ENCODE measurements at regions not wholly inside any gene's neighbourhood (a gene's known extent, or its start where the extent isn't known, plus 50 kb on each side); places are given as distances from the start of the nearest gene placed in this dataset.

DNA sequence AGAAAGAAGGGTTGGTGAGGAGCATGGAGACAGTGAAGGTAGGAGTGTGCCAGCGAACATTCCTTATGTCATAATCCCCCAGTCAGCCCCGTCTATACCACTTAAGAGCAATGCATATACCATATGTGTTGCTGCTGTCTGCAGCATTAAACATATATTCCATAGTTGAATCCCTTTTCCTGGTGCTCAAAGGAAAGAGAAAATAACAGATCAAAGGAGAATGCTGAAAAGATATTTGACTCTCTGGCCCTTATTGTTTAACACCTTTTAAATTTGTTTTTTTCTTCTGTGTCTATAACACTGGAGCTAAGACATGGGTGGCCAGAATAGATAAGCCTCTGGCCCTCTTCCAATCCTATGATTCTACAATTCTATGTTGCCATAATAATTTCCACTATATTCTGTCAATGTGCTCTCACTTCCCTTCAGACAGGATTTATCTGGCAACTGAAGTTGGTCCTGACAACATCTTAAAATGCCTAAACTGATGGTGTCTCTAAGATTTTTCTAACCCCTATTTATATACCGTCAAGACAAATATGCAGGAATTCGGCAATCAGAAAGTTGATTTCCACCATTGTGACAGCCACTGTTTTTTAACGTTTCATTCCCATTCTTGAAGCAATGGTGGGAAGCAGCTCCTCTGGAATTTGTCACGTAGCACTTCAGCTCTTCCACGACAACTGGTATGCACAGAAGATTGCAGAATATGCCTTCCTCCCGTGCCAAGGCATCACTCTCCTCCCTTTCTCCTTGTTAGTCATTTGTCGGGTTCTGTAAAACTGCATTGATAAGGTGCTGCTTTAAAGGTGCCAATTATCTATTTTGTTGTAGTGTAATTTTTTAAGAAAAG, 204.7 kb downstream of the BCAT1 start (continued):
- TF ChIP-seq, protein P1, sequence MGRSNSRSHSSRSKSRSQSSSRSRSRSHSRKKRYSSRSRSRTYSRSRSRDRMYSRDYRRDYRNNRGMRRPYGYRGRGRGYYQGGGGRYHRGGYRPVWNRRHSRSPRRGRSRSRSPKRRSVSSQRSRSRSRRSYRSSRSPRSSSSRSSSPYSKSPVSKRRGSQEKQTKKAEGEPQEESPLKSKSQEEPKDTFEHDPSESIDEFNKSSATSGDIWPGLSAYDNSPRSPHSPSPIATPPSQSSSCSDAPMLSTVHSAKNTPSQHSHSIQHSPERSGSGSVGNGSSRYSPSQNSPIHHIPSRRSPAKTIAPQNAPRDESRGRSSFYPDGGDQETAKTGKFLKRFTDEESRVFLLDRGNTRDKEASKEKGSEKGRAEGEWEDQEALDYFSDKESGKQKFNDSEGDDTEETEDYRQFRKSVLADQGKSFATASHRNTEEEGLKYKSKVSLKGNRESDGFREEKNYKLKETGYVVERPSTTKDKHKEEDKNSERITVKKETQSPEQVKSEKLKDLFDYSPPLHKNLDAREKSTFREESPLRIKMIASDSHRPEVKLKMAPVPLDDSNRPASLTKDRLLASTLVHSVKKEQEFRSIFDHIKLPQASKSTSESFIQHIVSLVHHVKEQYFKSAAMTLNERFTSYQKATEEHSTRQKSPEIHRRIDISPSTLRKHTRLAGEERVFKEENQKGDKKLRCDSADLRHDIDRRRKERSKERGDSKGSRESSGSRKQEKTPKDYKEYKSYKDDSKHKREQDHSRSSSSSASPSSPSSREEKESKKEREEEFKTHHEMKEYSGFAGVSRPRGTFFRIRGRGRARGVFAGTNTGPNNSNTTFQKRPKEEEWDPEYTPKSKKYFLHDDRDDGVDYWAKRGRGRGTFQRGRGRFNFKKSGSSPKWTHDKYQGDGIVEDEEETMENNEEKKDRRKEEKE (IDR thresholded peaks at IDR 0.05; ENCODE audit: borderline replicate concordance in 1 of 2, control insufficient read depth in 1 of 2, low read depth in 2 of 2, low read length in 1 of 2) = no peak
- TF ChIP-seq, protein P2, sequence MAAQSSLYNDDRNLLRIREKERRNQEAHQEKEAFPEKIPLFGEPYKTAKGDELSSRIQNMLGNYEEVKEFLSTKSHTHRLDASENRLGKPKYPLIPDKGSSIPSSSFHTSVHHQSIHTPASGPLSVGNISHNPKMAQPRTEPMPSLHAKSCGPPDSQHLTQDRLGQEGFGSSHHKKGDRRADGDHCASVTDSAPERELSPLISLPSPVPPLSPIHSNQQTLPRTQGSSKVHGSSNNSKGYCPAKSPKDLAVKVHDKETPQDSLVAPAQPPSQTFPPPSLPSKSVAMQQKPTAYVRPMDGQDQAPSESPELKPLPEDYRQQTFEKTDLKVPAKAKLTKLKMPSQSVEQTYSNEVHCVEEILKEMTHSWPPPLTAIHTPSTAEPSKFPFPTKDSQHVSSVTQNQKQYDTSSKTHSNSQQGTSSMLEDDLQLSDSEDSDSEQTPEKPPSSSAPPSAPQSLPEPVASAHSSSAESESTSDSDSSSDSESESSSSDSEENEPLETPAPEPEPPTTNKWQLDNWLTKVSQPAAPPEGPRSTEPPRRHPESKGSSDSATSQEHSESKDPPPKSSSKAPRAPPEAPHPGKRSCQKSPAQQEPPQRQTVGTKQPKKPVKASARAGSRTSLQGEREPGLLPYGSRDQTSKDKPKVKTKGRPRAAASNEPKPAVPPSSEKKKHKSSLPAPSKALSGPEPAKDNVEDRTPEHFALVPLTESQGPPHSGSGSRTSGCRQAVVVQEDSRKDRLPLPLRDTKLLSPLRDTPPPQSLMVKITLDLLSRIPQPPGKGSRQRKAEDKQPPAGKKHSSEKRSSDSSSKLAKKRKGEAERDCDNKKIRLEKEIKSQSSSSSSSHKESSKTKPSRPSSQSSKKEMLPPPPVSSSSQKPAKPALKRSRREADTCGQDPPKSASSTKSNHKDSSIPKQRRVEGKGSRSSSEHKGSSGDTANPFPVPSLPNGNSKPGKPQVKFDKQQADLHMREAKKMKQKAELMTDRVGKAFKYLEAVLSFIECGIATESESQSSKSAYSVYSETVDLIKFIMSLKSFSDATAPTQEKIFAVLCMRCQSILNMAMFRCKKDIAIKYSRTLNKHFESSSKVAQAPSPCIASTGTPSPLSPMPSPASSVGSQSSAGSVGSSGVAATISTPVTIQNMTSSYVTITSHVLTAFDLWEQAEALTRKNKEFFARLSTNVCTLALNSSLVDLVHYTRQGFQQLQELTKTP (IDR thresholded peaks at IDR 0.05; ENCODE audit: low read depth in 1 of 2, partially characterized antibody in 2 of 2) = no peak
- TF ChIP-seq RFX1 (IDR thresholded peaks at IDR 0.05) (0 out of 2 replicates have a peak, but pooled peaks have one; percentile 8), KLF16 (IDR thresholded peaks at IDR 0.05) (0 out of 2 replicates have a peak, but pooled peaks have one; percentile 27), SMARCC2 (IDR thresholded peaks at IDR 0.05; ENCODE audit: low read depth) (peak; percentile 62; the same call in 1 of the 2 replicates), NFIC (IDR thresholded peaks at IDR 0.05) (peak; percentile 93), NEUROD1 (IDR thresholded peaks at IDR 0.05; ENCODE audit: borderline replicate concordance, low read depth, low read length, partially characterized antibody) (no peak), FOXK2 (conservative IDR thresholded peaks at IDR 0.05 in 1 of 2, IDR thresholded peaks at IDR 0.05 in 1 of 2; ENCODE audit: low read depth in 2 of 2) (peak; percentile 40 to 53; a peak in 1 of 4 replicates), PHTF2 (CRISPR knock-in tag; IDR thresholded peaks at IDR 0.05) (no peak), FOS (IDR thresholded peaks at IDR 0.05; ENCODE audit: extremely low read depth, insufficient read length) (no peak), SMAD3 (CRISPR knock-in tag; conservative IDR thresholded peaks at IDR 0.05) (no peak), ZBTB1 (CRISPR knock-in tag; IDR thresholded peaks at IDR 0.05; ENCODE audit: borderline replicate concordance, low read depth) (no peak), TEAD4 (IDR thresholded peaks at IDR 0.05; ENCODE audit: low read length) (peak; percentile 65), TEAD4 (CRISPR knock-in tag; IDR thresholded peaks at IDR 0.05; ENCODE audit: borderline replicate concordance) (no peak), ZNF436 (CRISPR knock-in tag; IDR thresholded peaks at IDR 0.05) (no peak), TEAD1 (CRISPR knock-in tag; IDR thresholded peaks at IDR 0.05) (no peak), ARID1B (IDR thresholded peaks at IDR 0.05) (peak; percentile 92)
- TF ChIP-seq, protein P3, sequence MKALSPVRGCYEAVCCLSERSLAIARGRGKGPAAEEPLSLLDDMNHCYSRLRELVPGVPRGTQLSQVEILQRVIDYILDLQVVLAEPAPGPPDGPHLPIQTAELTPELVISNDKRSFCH (CRISPR knock-in tag; IDR thresholded peaks at IDR 0.05) = no peak
- TF ChIP-seq, protein P3 (tag; IDR thresholded peaks at IDR 0.05) = no peak
